NOMO-1 treated with DMSO at 0.1 percent for 48 hours (cell line): ENCODE measurements at regions not wholly inside any gene's neighbourhood (a gene's known extent, or its start where the extent isn't known, plus 50 kb on each side); places are given as distances from the start of the nearest gene placed in this dataset.
"Not testable (repeated sequence)": the region's sequence is repeated elsewhere in the genome, so short reads cannot be mapped to it uniquely, and the experiment has no call there.

Experiments used
- DNase-seq: peaks from one replicate; lab custom pipeline; 2025; ENCODE audit not compliant: unreplicated experiment; lab: John Stamatoyannopoulos, UW

- DNase-seq = no peak
These were observed 1034.4 kb downstream of the CDH9 start for GRCh38 chr5:26003966-26004365.

- DNase-seq = no peak
These were observed 1043.2 kb downstream of the CDH9 start for GRCh38 chr5:25995209-25995608.

GRCh38 chr5:25993701-25994100 lies 1044.7 kb downstream of the CDH9 start:
- no peak for DNase-seq

GRCh38 chr5:25991639-25992038 lies 1046.7 kb downstream of the CDH9 start:
- no peak for DNase-seq

GRCh38 chr5:25990771-25991170 lies 1047.6 kb downstream of the CDH9 start:
- no peak for DNase-seq

- no peak for DNase-seq
These were observed 1059.3 kb downstream of the CDH9 start for GRCh38 chr5:25979086-25979485.

- no peak for DNase-seq
These were observed 1062.5 kb downstream of the CDH9 start for GRCh38 chr5:25975885-25976284.

- no peak for DNase-seq
These were observed 1063.9 kb downstream of the CDH9 start for GRCh38 chr5:25974451-25974850.

- no peak for DNase-seq
These were observed 1067.4 kb downstream of the CDH9 start for GRCh38 chr5:25970906-25971489.

- DNase-seq = not testable (repeated sequence)
These were observed 1069.3 kb downstream of the CDH9 start for GRCh38 chr5:25969042-25969441.

- no peak for DNase-seq
These were observed 1074.4 kb downstream of the CDH9 start for GRCh38 chr5:25964009-25964372.

GRCh38 chr5:25963251-25964008 lies 1075.0 kb downstream of the CDH9 start:
- no peak for DNase-seq

- peak; percentile 89 for DNase-seq
These were observed 1083.0 kb downstream of the CDH9 start for GRCh38 chr5:25955337-25955736.

- DNase-seq = no peak
These were observed 1087.7 kb downstream of the CDH9 start for GRCh38 chr5:25950681-25951080.

GRCh38 chr5:25948278-25948677 lies 1090.1 kb downstream of the CDH9 start:
- no peak for DNase-seq

GRCh38 chr5:25944786-25945185 lies 1093.6 kb downstream of the CDH9 start:
- no peak for DNase-seq

- no peak for DNase-seq
These were observed 1129.2 kb downstream of the CDH9 start for GRCh38 chr5:25909163-25909562.

- no peak for DNase-seq
These were observed 1132.7 kb downstream of the CDH9 start for GRCh38 chr5:25905646-25906045.

- no peak for DNase-seq
These were observed 1146.2 kb downstream of the CDH9 start for GRCh38 chr5:25892211-25892610.

GRCh38 chr5:25891691-25892090 lies 1146.7 kb downstream of the CDH9 start:
- no peak for DNase-seq

- DNase-seq = no peak
These were observed 1156.9 kb downstream of the CDH9 start for GRCh38 chr5:25881318-25882036.

GRCh38 chr5:25863811-25864210 lies 1174.6 kb downstream of the CDH9 start:
- no peak for DNase-seq
